Sigmoid colon (tissue), 4 donors: ENCODE measurements at regions not wholly inside any gene's neighbourhood (a gene's known extent, or its start where the extent isn't known, plus 50 kb on each side); places are given as distances from the start of the nearest gene placed in this dataset.
"Not testable (repeated sequence)": the region's sequence is repeated elsewhere in the genome, so short reads cannot be mapped to it uniquely, and the experiment has no call there.

Experiments used
- CTCF ChIP-seq, 4 experiments: fragments of 450-650 bp in 3 of 4; fragments of 200-600 bp in 1 of 4; IDR thresholded peaks; one replicate each; pipeline ENCODE4 v1.5.1; 2016 to 2019; ENCODE audit warnings: antibody characterized with exemption in 4 of 4, mild to moderate bottlenecking in 3 of 4, moderate library complexity in 2 of 4
- POLR2AphosphoS5 ChIP-seq, 4 donors: sonication (generic); formaldehyde crosslinking; IDR thresholded peaks; one replicate each; pipeline ENCODE4 v1.6.1; 2017; ENCODE audit warnings: antibody characterized with exemption in 4 of 4

GRCh38 chr9:41779192-41779591 lies 350.0 kb downstream of the CNTNAP3B start:
- not testable (repeated sequence) for TF ChIP-seq POLR2AphosphoS5, CTCF (IDR thresholded peaks at IDR 0.05)
